Dermis blood vessel endothelial cell (primary cell): ENCODE measurements at regions not wholly inside any gene's neighbourhood (a gene's known extent, or its start where the extent isn't known, plus 50 kb on each side); places are given as distances from the start of the nearest gene placed in this dataset.

Experiments used
- DNase-seq: peaks from one replicate; pipeline ENCODE4 v3.0.0; 2010

DNA sequence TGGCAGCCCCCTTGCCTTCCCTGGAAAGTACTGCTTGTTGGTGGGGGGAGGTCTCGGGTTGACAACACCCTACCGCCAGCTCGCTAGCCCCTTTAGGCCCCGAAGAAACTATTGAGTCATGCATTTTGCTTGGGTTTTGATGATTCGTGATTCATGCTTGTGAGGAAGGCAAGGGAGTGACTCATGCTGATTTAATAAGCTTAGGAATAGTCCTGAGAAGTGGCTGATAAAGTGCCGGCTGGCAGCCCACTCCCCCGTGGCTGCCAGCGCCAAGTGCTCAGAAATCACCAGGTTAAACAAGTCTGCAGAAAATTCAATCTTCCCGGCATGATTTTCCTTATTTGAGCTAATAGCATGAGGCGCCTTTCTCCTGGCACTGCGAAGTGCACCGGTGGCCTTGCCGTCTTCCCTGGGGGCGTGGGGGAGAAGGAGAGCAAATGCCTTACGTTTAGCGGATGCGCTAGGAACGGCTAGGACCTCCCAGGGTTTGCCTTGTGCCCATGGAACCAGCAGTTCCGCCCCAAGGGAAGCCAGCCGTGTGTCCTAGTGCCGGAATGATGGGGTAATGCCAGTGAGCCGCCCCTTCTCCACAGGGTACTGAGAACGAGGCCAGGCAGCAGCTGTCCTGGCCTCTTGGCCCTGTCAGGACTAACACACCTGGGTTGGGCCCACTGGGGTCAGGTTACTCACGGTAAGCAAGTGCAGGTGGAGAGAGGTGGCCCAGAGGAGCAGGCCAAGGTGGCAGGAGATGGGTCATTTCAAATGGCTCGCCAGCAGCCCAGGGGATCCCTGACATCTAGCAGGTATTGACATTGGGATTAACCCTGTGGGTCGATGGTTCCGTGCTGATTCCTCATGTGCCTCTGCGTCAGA is 151.9 kb downstream of the MACROH2A1 start:
- DNase-seq, result peak; percentile 90

DNA sequence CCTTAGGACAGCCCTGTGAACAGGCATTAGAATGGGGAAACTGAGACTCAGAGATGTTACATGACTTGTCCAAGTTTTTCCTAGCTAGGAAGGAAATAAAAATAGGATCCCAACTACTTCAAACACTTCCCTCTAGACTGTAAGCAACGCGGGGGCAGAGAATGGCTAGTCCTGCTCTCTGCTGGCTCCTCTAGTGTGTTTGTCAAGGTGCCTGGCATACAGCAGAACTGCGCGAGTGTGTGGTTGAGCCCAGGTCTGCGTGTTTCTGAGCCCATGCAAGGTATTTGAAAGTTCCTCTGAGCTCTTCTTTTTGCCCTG is 152.5 kb downstream of the MACROH2A1 start:
- no peak for DNase-seq

DNA sequence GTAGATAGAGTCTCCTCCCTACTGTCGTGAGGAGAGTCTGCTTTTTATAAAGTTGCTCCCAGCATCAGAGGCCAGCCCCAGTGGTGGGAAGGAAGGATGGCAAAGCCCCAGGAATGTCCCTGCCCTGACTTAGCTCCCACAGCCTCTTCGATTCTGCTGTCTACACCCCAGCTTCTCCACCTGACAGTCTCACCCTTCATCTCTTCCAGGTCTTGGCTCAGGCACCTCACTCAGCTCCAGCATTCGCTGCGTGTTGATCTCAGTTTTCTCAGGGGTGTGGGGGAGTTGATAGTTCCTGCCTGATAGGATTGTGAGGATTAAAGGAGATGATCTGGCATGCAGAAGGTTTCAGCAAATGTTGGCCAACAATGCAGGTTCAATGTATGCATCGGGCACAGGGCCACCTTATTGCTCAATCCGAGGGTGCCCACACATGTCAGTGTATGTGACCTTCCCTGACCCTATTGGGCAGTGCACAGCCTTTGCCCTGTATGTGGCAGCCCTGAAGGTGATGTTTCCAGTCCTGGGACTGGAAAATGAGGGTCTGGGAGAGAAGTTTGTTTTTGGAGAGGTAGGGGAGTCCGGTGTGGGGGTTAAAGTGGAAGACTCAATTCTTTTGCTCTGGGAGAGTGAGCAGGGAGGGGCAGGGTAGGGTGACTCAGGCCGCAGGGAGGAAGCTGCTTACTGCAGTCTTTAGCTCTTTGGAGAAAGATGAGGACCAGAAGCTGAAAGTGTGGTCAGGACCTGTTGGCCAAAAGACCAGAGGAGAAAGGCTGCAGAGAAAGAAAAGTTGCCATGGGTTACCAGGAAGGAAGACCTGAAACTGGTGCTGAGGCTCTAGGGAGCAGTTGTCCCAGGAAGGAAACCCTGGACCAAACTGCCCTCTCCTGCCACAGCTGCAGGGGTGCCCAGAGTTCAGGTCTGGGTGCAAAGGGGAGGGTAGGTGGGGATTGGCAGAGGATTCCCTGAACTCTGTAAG is 153.2 kb downstream of the MACROH2A1 start:
- DNase-seq, result peak; percentile 43

DNA sequence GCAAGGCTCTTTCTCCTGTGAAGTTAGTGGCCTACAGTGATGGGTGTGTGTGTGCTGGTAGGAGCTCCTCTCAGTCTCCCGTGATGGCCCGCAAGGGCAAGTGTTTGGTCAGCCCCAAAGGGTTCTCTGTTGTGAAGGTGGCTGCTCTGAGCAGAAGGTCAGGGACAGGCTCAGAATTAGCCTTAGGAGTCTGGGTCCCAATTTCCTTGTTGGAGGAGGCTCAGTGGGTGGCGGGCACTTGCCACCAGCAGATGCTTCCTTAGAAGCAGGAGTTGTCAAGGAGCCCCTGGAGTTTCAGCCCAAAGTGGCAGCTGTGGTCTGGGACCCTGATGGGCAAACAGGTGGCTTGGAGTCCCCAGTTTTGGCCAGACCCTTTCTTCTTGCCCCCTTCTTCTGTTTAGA is 154.4 kb downstream of the MACROH2A1 start:
- no peak for DNase-seq

DNA sequence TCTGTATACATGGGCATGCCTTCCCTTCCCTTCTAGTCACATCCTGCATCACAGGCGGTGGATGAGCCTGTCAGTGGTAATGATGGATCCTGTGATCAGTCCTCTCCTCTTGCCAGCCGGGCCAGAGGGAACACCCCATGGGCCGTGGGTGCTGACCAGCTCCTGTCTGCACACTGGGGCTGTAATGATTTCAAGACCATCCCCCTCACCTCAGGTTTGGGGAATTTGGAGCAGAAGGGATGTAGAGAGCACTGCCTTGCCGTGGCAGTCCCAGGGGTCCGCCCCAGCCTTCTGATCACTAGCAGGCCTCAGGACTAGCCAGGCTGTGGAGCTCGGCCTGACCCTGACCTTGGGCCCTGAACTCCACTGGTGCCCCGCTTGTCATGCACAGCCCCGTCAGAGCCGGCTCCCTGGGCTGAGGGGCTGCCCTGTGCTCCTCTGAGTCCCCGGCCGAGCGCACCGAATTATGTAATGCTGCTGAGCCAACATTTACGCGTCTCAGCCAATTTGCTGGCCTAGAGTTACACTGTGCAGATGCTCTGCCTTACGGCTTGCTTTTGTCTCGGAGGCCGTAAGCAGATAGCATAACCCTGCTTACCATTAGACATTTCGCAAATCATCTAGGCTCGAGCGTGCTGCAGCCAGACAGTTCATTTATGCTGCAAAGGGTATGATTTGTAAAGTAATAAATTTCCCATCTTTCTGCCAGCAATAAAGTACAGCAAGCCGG is 155.3 kb downstream of the MACROH2A1 start:
- no peak for DNase-seq

DNA sequence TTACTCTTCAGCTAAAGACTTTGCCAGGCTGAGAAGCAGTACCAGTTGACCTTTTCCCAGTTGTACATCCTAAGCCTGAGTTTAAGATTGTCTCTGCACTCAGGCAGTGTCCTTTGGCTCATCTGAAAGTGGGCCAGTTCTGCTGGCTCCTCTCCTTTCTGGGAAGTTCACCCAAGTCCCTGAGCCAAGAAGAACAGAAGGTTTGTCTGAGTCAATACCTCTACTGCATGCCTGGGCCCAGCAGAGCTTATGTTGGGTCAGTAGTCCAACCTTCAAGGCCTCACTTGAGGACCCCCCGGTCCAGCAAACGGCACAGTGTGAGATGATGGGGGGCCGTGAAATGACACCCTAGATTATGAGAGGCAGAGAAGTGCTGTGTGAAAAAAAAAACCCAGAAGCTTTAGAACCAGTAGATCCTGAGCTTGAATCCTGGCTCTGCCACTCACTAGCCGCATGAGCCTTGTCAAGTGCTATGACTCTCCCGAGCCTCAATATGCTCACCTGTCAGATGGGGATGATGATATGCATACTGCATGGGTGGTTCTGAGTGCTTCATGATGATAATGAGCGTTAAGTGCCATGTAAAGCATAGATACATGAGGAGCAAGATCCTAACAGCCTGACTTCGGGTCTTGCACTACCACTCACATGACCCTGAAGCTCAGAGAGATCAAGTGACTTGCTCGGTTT is 156.0 kb downstream of the MACROH2A1 start:
- no peak for DNase-seq

DNA sequence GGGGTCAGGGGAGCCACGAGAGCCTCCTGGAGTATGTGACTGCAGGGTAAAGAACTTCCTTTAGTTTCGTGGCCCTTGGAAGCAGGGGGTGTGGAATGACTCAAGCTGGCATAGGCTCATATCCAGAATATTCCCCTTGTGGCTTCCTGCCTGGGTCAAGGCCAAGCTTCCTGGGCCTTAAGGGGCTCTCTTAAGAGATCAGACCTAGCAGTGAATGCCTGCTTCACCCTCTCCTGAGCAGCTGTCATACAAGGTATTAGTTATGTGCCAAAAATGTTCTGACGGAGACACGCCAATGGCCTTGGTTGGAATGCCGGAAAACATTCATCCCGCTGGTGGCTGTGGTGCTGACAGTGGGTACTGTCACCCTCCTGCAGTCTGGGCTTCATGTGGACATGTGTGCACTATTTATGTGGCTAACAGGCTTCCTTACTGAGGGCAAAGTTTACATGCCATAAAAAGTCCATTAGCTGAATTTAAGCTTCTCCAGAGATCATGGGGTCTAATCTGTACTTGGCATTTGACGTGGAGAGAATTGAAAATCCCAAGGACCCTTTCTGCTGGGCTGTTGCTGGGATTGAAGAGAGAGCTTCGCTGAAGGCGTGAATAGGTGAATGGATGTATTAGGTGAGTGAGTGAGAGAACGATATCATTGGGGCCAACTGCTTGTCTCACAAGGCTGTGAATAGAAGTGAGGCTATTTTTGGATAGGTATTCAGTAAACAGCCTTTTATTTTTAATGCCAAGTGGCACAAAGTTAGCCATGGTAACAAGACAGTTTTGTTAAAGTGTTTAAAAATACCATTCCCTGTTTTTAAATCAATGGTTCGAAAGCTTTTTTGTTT is 156.8 kb downstream of the MACROH2A1 start:
- peak; percentile 40 for DNase-seq

DNA sequence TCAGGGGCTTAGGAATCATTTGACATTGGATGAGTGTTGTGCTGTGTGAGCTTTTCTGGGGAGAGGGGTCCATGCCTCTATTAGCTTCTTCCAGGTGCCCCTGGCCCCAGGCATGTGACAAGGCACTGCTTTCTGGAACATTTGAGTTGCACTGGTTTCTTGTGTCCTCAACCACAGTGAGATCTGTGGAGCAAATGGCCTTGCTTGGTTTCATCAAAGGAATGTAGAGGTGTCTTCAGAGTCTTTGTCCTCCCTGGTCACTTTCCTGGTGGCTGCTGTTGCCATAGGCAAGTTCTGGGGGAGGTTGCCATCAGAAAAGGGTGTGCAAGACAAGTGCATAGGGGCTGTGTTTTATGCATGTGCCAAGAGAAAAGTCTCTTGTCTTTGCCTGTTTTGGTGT is 157.5 kb downstream of the MACROH2A1 start:
- no peak for DNase-seq

DNA sequence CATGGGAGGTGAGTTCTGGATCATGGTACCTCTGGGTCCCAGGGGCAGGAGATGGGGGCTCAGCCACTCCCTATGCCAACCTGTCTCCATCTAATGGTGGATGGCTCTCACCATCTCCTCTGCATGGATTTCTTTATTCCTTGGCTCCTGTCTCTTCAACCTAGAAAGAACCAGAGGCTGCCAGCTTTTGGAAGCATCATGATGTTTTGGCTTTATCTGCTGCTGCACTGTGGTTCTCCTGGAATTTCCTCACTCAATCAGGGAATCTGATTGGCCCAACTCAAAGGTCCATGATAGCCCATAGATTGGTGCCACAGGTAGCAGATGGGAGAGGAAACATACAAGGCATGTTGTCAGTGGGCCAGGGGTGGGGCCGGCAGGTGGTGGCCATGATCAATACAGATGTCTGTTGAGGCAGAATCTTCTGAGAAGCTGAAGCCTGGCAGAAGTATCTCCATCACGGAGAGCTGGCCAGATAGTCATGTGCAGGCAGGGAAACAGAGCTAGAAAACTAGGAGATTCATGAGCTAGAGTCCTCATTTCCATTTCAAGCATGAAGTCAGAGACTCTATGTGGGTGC is 158.2 kb downstream of the MACROH2A1 start:
- no peak for DNase-seq

DNA sequence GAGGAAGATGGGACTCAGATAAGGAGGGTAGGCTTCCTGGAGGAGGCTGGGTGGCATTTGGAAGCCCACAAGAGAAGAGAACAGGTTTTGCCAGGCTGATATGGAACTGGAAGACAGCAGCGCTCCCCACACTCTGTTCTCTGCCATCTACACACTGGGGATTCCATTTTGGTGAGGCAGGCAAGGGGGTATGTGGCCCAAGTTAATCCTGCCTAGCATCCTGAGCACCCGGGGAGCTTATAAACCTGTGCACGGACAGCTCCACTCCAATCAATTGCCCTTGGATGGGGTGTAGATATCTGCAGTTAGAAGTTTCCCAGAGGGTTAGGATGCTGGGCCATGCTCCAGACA is 158.8 kb downstream of the MACROH2A1 start:
- DNase-seq, result no peak

DNA sequence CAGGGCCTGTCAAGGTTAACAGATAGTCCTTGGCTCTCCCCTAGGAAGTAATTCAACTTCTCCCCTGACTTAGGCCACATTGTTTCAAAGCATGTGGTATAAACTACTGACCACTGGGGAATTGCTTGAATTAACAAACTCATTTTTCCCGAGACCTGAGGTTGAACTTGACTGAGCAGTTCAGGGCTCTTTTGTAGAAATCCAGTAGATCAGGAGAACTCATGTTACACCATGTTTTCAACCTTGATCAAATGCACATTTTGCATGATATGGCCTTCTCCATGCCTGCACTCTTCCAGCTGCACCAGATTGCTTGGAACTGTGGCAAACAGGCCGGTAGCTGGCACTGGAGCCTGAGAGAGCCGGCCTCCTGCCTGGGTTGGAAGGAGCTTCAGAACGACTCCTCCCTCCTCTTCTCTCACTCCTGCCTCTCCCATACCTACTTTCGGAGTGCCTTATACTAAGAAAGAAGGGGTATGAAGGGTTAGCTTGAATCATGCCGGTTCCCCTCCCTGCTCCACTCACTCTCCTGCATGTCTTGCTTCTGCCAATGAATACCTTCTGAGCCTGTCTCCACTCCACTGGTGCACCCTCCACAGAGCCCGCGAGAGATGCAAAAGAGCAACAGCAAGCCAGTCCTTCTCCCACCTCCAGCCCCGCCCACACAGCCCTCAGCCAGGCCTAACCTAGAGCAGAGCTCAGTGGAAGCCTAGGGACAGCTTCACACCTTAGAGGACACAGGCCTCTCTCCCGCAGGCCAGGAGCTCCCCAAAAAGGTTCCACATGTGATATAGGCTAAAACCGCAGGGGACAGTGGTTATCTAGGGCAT is 159.4 kb downstream of the MACROH2A1 start:
- no peak for DNase-seq

DNA sequence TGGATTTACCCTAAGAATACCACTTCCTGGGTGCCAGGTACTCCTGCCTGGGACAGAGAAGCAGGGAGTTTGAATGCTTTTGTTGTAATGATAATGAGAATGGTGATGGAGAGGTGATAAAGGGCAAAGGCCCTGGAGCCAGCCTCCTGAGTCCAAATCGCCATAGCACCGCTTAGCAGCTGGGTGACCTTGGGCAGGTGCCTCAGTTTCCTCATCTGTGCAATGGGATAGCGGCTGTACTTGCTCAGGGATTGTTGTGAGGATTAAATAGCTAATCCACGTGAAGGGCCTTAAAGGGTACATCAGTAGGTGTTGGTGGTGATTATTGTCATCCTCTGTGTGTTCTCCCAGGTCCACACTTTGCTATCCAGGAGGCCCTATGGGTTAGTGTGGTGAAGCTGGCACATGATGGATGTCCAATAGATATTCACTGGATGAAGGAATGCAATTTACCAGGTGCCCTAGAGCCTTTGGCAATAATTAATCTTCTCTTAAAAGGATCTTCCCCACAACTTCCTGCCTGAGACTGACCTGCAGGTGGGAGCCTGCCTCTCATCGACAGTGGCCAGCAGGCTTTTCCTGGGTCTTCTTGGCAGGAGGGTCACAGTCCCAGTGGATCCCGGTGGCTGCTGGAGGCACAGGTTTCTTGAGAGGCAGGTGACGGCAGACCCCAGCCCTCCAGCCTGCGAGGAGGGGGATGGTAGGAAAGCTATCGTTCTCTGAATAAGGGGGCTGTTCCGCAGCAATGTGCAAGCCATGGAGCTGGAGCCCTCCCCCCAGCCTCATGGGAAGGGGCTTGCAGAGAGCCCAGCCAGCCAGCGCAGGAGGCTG is 160.2 kb downstream of the MACROH2A1 start:
- DNase-seq, result no peak

DNA sequence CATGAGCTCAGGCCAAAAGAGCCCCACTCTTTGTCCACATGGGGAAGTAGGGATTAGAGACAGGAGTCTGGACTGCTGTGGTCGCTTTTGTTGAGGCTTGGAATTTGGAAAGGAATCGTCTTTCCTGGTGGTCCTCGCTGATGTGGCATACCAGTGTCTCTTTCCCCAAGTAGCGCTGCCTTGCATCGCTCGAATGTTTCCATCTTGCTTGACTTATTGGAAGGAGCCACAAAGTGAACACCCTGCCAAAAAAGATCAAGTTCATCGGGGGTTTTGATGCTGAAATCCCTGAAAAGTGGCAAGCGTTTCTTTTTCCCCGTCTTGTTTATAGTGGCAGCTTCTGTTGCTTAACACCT is 161.3 kb downstream of the MACROH2A1 start:
- DNase-seq, result no peak

DNA sequence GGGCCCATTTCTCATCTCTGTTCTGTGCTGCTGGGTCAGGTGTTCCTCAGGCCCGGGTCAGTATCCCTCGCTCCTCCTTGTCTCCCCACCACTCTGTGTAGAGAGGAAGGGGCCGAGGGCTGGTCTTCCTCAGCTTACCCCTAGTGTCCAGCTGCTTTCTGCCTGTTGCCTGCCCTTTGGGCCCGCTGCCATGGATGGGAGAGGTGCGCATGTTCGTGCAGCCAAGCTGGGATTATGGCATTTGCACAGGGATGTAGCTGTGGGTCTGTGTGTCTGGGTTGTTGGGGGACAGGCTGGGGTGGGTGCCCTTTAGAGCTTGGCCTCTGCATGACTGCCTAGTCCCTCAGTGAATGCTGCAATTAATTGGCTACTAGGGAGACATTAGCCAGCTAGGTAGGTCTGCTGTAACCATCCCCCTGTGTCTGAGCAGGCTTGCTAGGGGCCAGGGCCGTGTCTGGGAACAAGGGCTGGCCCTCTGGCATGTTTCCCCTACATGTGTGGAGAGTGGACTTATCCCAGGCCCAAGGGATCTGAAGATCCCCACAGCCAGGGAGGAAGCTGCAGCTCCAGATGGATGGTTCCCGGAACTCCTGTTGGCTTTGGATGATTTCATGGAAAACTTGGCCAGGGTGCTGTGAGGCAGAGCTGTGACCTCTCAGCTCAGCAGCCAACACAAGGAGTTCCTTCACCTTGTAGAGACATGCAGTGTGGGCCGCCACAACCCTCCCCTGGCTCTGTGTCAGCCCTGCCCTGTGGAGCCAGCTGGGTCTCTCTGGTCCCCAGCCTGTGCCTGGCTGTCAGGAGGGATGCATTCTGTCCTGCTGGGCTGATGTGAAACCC is 161.9 kb downstream of the MACROH2A1 start:
- no peak for DNase-seq

DNA sequence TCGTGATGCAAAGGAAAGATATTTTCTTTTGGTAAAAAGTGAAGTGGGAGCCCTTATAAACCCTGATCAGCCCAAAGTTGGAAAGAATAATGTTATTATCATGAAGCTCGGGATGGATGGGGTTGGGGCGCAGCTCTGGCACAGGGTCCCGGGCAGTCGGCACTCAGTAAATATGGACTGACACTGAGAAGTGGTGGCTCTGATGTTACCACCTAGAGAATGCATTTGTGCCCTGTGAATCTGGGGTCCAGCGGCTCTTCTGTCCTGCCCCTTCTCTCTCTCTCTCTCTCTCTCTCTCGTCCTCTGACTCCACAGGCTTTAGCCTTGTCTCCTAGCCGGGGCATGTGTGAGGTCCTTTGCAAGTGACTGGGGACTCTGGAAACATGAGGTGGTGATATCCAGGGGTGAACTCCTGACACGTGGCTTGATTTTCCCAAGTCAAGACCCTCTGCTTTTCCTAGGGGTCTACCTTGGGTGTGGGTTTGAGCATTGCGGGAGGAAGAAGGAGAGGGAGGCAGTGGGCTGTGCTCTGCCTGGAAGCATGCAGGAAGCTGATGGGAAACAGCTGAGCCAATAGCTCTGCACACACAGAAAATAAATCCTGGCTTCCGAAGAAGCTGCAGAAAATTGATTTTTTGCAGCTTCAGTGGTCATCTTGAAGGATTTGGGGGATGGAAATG is 162.7 kb downstream of the MACROH2A1 start:
- no peak for DNase-seq

DNA sequence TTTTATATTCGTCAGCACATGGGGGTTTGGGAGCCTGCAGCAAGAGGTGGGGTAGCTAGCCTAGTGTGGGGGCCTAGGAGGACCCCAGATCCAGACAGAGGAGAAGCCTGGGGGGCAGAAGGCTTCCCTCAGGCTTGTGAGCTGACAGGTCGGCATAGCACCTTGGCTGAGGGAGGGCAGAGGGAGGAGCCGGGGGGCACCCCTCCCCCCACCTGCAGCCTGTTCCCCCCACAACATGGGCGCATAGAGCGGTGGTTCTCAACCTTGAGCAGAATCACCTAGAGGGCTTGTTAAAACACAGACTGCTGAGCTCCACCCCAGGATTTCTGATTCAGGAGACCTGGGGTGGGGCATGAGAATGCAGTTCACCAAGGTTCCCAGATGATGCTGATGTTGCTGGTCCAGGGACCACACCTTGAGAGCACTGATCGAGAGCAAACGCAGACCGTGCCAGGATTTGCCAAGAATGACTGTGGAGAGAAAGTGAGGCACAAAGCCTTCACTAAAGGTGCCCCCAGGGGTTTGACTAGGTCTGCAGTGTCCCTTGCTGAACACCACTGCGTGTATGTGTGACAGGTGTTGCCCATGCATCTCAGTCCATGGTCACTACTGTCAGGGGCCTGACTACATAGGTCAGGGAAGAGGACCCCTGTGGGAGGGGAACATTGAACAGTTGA is 163.3 kb downstream of the MACROH2A1 start:
- DNase-seq, result no peak
